H7 (cell line): ENCODE measurements at regions not wholly inside any gene's neighbourhood (a gene's known extent, or its start where the extent isn't known, plus 50 kb on each side); places are given as distances from the start of the nearest gene placed in this dataset.
A peak's percentile ranks its signal among the peaks of the same experiment; 100 is the strongest.
"Not testable (repeated sequence)": the region's sequence is repeated elsewhere in the genome, so short reads cannot be mapped to it uniquely, and the experiment has no call there.

ENCODE experiments used
- DNase-seq: peaks from one replicate; pipeline ENCODE4 v3.0.0; 2012
- H3K27me3 ChIP-seq: 2 replicates; pipeline ENCODE4 v1.6.0; 2011; ENCODE audit warnings: mild to moderate bottlenecking, low read length; ENCODE audit not compliant: control insufficient read depth, insufficient read depth
- H3K36me3 ChIP-seq: replicated peaks from 2 replicates; pipeline ENCODE4 v1.5.1; 2011; ENCODE audit warnings: low read length; ENCODE audit not compliant: control insufficient read depth, insufficient read depth
- H3K4me3 ChIP-seq: 2 replicates; pipeline ENCODE4 v1.5.1; 2011; ENCODE audit warnings: low read depth, mild to moderate bottlenecking, control low read depth, low read length, moderate library complexity; ENCODE audit not compliant: insufficient read depth

- H3K36me3 ChIP-seq, DNase-seq, H3K27me3 ChIP-seq, H3K4me3 ChIP-seq: not testable (repeated sequence)
Measured at GRCh38 chr15:29648415-29648814, 173.9 kb downstream of the TJP1 start.

GRCh38 chr15:29645841-29646240, 176.4 kb downstream of the TJP1 start:
- H3K27me3 ChIP-seq, result no peaks in the 10 kb centered on the region
- no peak for DNase-seq
- H3K4me3 ChIP-seq, result no peak overlapping the region
- no peaks in the 10 kb centered on the region for H3K36me3 ChIP-seq

- DNase-seq, H3K4me3 ChIP-seq, H3K36me3 ChIP-seq, H3K27me3 ChIP-seq: not testable (repeated sequence)
Measured at GRCh38 chr15:29644361-29644760, 177.9 kb downstream of the TJP1 start.

- Histone ChIP-seq H3K36me3 (no peaks in the 10 kb centered on the region), H3K4me3 (no peak overlapping the region), H3K27me3 (no peaks in the 10 kb centered on the region)
- DNase-seq, result no peak
Measured at GRCh38 chr15:29638781-29639180, 183.5 kb downstream of the TJP1 start.

- H3K27me3 ChIP-seq, result no peaks in the 10 kb centered on the region
- H3K36me3 ChIP-seq, result no peaks in the 10 kb centered on the region
- no peak overlapping the region for H3K4me3 ChIP-seq
- DNase-seq, result no peak
Measured at GRCh38 chr15:29638011-29638410, 184.3 kb downstream of the TJP1 start.

GRCh38 chr15:29637555-29637954, 184.7 kb downstream of the TJP1 start:
- Histone ChIP-seq H3K36me3 (no peaks in the 10 kb centered on the region), H3K27me3 (no peaks in the 10 kb centered on the region), H3K4me3 (no peak overlapping the region)
- no peak for DNase-seq

- DNase-seq, result no peak
- no peaks in the 10 kb centered on the region for H3K27me3 ChIP-seq
- H3K36me3 ChIP-seq, result no peaks in the 10 kb centered on the region
- H3K4me3 ChIP-seq, result no peak overlapping the region
Measured at GRCh38 chr15:29636921-29637320, 185.3 kb downstream of the TJP1 start.

GRCh38 chr15:29636140-29636539, 186.1 kb downstream of the TJP1 start:
- DNase-seq, result no peak
- Histone ChIP-seq H3K36me3 (no peaks in the 10 kb centered on the region), H3K4me3 (no peak overlapping the region), H3K27me3 (no peaks in the 10 kb centered on the region)

- no peak for DNase-seq
- Histone ChIP-seq H3K36me3 (no peaks in the 10 kb centered on the region), H3K4me3 (no peak overlapping the region), H3K27me3 (no peaks in the 10 kb centered on the region)
Measured at GRCh38 chr15:29635513-29636098, 186.7 kb downstream of the TJP1 start.

- Histone ChIP-seq H3K27me3 (no peaks in the 10 kb centered on the region), H3K36me3 (no peaks in the 10 kb centered on the region), H3K4me3 (no peak overlapping the region)
- DNase-seq, result no peak
Measured at GRCh38 chr15:29633971-29634370, 188.3 kb downstream of the TJP1 start.

- no peaks in the 10 kb centered on the region for H3K36me3 ChIP-seq
- no peak overlapping the region for H3K4me3 ChIP-seq
- DNase-seq, result no peak
- no peaks in the 10 kb centered on the region for H3K27me3 ChIP-seq
Measured at GRCh38 chr15:29632671-29633406, 189.4 kb downstream of the TJP1 start.

- peak; percentile 64 for DNase-seq
- Histone ChIP-seq H3K36me3 (no peaks in the 10 kb centered on the region), H3K27me3 (no peaks in the 10 kb centered on the region), H3K4me3 (no peak overlapping the region)
Measured at GRCh38 chr15:29631076-29632070, 190.9 kb downstream of the TJP1 start.

GRCh38 chr15:29624271-29624670, 198.0 kb downstream of the TJP1 start:
- Histone ChIP-seq H3K27me3 (no peaks in the 10 kb centered on the region), H3K36me3 (no peaks in the 10 kb centered on the region), H3K4me3 (no peak overlapping the region)
- DNase-seq, result no peak

- DNase-seq, result no peak
Measured at GRCh38 chr15:29623116-29623639, 199.1 kb downstream of the TJP1 start.

More at GRCh38 chr15:29623116-29623639, 199.1 kb downstream of the TJP1 start:
- no peak overlapping the region for H3K4me3 ChIP-seq
- no peaks in the 10 kb centered on the region for H3K27me3 ChIP-seq
- H3K36me3 ChIP-seq, result no peaks in the 10 kb centered on the region
